GM12878 (cell line): ENCODE measurements at regions not wholly inside any gene's neighbourhood (a gene's known extent, or its start where the extent isn't known, plus 50 kb on each side); places are given as distances from the start of the nearest gene placed in this dataset.

Source experiments
- ATAC-seq: fragments of 200-7000 bp; cut with Tn5 transposase; 3 replicates; pipeline ENCODE4 v1.9.1; 2020; ENCODE audit warnings: mild to moderate bottlenecking, moderate library complexity
- BruUV-seq: library from RNA; stranded (reverse); fragments of 400-500 nt; replicated peaks from 2 replicates; lab custom pipeline; 2021; lab: Mats Ljungman, UMichigan
- CTCF ChIA-PET: fragments of 300-600 bp; sonication (Branson Sonifier 250); formaldehyde crosslinking; extraction: SDS; loops from one replicate; lab custom pipeline; 2021; ENCODE audit warnings: inconsistent platforms; lab: Yijun Ruan, JAX
- POLR2A ChIA-PET: fragments of 350-600 bp; formaldehyde crosslinking; extraction: SDS; loops from one replicate; lab custom pipeline; 2021; ENCODE audit warnings: inconsistent platforms; lab: Charles Lee
- RAD21 ChIA-PET: fragments of 300-600 bp; sonication (Branson Sonifier 250); formaldehyde crosslinking; loops from one replicate; lab custom pipeline; 2023; ENCODE audit warnings: antibody characterized with exemption; ENCODE audit not compliant: unreplicated experiment; lab: Charles Lee
- SMC1A ChIA-PET: fragments of 300-600 bp; sonication (Branson Sonifier 250); formaldehyde crosslinking; loops from one replicate; lab custom pipeline; 2023; ENCODE audit not compliant: unreplicated experiment, uncharacterized antibody; lab: Charles Lee
- DNase-seq: peaks from one replicate; pipeline ENCODE4 v3.0.0-alpha.2; 2011; ENCODE audit warnings: low read depth, low spot score
- FAIRE-seq: peaks from 3 replicates; lab custom pipeline; 2011; peaks lifted over from hg19 to GRCh38; lab: Jason Lieb, UNC
- H2AFZ ChIP-seq: 2 replicates; pipeline ENCODE4 v1.6.0; 2011; ENCODE audit warnings: low read depth, low read length, control low read depth; ENCODE audit not compliant: control insufficient read depth
- H3K27ac ChIP-seq: 2 replicates; pipeline ENCODE4 v1.5.1; 2011; ENCODE audit warnings: control low read depth; ENCODE audit not compliant: control insufficient read depth, insufficient read depth
- H3K27me3 ChIP-seq, 2 experiments: replicated peaks in 1 of 2; 2 replicates each; pipeline versions ENCODE4 v1.6.0 to v1.6.1; 2011; ENCODE audit warnings: low read length in 1 of 2; ENCODE audit not compliant: control insufficient read depth in 2 of 2, insufficient read depth in 2 of 2
- H3K36me3 ChIP-seq, 2 experiments: 2 replicates each; pipeline ENCODE4 v1.5.1; 2011; ENCODE audit warnings: low read length in 1 of 2; ENCODE audit not compliant: control insufficient read depth in 2 of 2, insufficient read depth in 2 of 2
- H3K4me1 ChIP-seq: 2 replicates; pipeline ENCODE4 v1.6.1; 2011; ENCODE audit warnings: mild to moderate bottlenecking, low read length, moderate library complexity, mixed read lengths; ENCODE audit not compliant: control insufficient read depth, insufficient read depth
- H3K4me2 ChIP-seq: 2 replicates; pipeline ENCODE4 v1.6.0; 2011; ENCODE audit warnings: control low read depth; ENCODE audit not compliant: control insufficient read depth, insufficient read depth
- H3K4me3 ChIP-seq: fragments of 200-600 bp; sonication (generic); 2 replicates; pipeline ENCODE4 v1.5.1; 2016
- H3K79me2 ChIP-seq: 2 replicates; pipeline ENCODE4 v1.6.0; 2011; ENCODE audit warnings: low read length; ENCODE audit not compliant: control insufficient read depth, insufficient read depth
- H3K9ac ChIP-seq: 2 replicates; pipeline ENCODE4 v1.8.0; 2011; ENCODE audit warnings: low read length, control low read depth, mixed read lengths; ENCODE audit not compliant: control insufficient read depth, insufficient read depth
- H3K9me3 ChIP-seq: replicated peaks from 3 replicates; pipeline ENCODE4 v1.5.1; 2011; ENCODE audit warnings: mild to moderate bottlenecking, low read length; ENCODE audit not compliant: control insufficient read depth, insufficient read depth
- H4K20me1 ChIP-seq: 2 replicates; pipeline ENCODE4 v1.6.0; 2011; ENCODE audit not compliant: control insufficient read depth, insufficient read depth
- BCLAF1 ChIP-seq: fragments of 450-650 bp; IDR thresholded peaks from 2 replicates; pipeline ENCODE4 v1.6.1; 2017; ENCODE audit warnings: antibody characterized with exemption, mild to moderate bottlenecking, moderate library complexity
- CHD1 ChIP-seq: IDR thresholded peaks from 2 replicates; pipeline ENCODE4 v1.6.1; 2012; ENCODE audit warnings: low read depth, low read length, improper control_type of control experiment
- EZH2 ChIP-seq: IDR thresholded peaks from 2 replicates; pipeline ENCODE4 v1.6.1; 2012; ENCODE audit warnings: low read depth, mild to moderate bottlenecking, control low read depth, inconsistent platforms, low read length, borderline replicate concordance; ENCODE audit not compliant: control insufficient read depth
- NFYB ChIP-seq: IDR thresholded peaks from 2 replicates; pipeline ENCODE4 v1.6.1; 2011; ENCODE audit warnings: low read depth, mild to moderate bottlenecking, low read length, improper control_type of control experiment, moderate library complexity; ENCODE audit not compliant: insufficient read depth
- NR2F1 ChIP-seq: fragments of 450-650 bp; conservative IDR thresholded peaks from 2 replicates; pipeline ENCODE4 v1.6.1; 2017; ENCODE audit warnings: mild to moderate bottlenecking
- NRF1 ChIP-seq: conservative IDR thresholded peaks from 2 replicates; pipeline ENCODE4 v1.6.1; 2011; ENCODE audit warnings: mild to moderate bottlenecking, low read depth, low read length, improper control_type of control experiment
- PBX3 ChIP-seq: IDR thresholded peaks from 2 replicates; pipeline ENCODE4 v1.6.1; 2011; ENCODE audit warnings: mild to moderate bottlenecking, low read depth, low read length, moderate library complexity; ENCODE audit not compliant: insufficient replicate concordance
- RAD21 ChIP-seq: IDR thresholded peaks from 2 replicates; pipeline ENCODE4 v1.6.1; 2011; ENCODE audit warnings: mild to moderate bottlenecking, low read depth, low read length, moderate library complexity; ENCODE audit not compliant: insufficient read depth
- SIN3A ChIP-seq: IDR thresholded peaks from 2 replicates; pipeline ENCODE4 v1.6.1; 2012; ENCODE audit warnings: low read depth, low read length, improper control_type of control experiment
- SUPT20H ChIP-seq: IDR thresholded peaks from 2 replicates; pipeline ENCODE4 v1.6.1; 2011; ENCODE audit warnings: low read depth, mild to moderate bottlenecking, low read length, moderate library complexity, borderline replicate concordance; ENCODE audit not compliant: control insufficient read depth
- YY1 ChIP-seq: IDR thresholded peaks from 2 replicates; pipeline ENCODE4 v1.6.1; 2011; ENCODE audit warnings: low read depth, mild to moderate bottlenecking, low read length
- ZBED1 ChIP-seq: IDR thresholded peaks from 2 replicates; pipeline ENCODE4 v1.6.1; 2016; ENCODE audit warnings: borderline replicate concordance
- ZNF217 ChIP-seq: fragments of 450-650 bp; IDR thresholded peaks from 2 replicates; pipeline ENCODE4 v1.6.1; 2017; ENCODE audit warnings: antibody characterized with exemption, mild to moderate bottlenecking
- WGBS: methylation state at CpG from one replicate; pipeline ENCODE4 v1.1.6; 2016; ENCODE audit warnings: low lambda C conversion rate; ENCODE audit not compliant: insufficient replicate concordance, insufficient coverage; ENCODE audit errors: missing lambda C conversion rate; 5-methylcytosine and 5-hydroxymethylcytosine counted together
- in situ Hi-C: fragments of 300-500 bp; cut with MboI; formaldehyde crosslinking; loops from 9 replicates; pipeline ENCODE4 v1.14.3; 2018; ENCODE audit warnings: mixed read lengths
- intact Hi-C: fragments of 100-400 bp; cut with micrococcal nuclease; formaldehyde crosslinking; loops from one replicate; pipeline ENCODE4 v1.14.2; 2022; ENCODE audit not compliant: unreplicated experiment
- TF ChIP-seq, protein P1 (sequence below): fragments of 450-650 bp; IDR thresholded peaks from 2 replicates; pipeline ENCODE4 v1.6.1; 2016; ENCODE audit warnings: mild to moderate bottlenecking

DNA sequence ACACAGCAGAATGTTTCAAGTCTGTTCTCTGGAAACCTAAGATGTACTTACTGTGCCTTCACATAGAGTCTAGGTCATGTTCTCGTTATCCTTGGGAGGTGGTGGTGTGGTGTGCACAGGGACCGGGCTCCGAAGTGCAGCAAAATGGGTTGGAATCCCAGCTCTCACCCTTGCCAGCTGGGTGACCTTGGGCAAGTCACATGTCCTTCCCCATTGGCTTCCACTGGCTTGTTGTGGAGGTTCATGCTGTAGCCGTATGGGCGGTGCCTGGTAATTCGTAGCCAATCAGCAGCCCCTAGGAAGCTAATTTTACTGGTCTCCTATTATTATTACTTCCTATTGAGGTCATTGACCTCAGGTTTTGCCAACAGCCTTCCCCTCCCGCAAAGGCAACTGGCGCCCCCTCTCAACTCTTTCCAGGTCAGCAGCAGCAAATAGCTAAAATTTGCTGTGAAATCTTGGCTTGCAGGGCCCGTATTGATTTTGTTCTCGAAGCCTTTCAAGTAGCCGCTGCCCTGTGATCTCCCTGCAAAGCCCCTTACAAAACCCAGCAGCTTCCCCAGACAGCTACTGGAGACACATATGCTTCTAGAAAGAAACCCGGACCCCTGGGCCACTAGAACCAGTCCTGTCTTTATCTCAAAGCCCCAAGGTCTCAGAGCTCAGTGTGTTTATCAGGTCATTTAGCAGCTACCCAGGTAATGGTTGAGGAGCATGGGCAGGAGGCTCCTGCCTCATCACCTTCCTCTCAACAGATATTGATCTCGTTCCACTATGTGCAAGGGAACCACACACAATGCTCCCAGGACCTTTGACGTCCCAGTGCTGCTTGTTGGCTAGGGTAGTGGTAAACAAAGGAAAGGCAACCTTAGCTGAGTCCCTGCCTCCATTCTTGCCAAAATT lies 66.5 kb upstream of the SLC1A4 start:
- RAD21 ChIA-PET: interaction anchor here (0.5 to 13.2 kb wide), 9 partner anchors 8 to 173 kb away, joined by 3 to 389 read pairs (median 3); no protein-coding TSS in a partner anchor
- Histone ChIP-seq H3K27ac (peak overlapping the region; percentile 23; the same call in 1 of the 2 replicates), H3K27me3 (no peaks in the 10 kb centered on the region), H3K4me3 (peak overlapping the region; percentile 23; the same call in 1 of the 2 replicates), H3K36me3 (peaks cover 23 to 26% of the 10 kb centered on the region in 2 experiments), H3K79me2 (peaks cover 87% of the 10 kb centered on the region), H2AFZ (no peak overlapping the region), H3K9ac (no peak overlapping the region), H4K20me1 (no peaks in the 10 kb centered on the region), H3K4me2 (peak overlapping the region; percentile 52), H3K4me1 (peaks cover 42% of the 10 kb centered on the region), H3K9me3 (peaks cover 33% of the 10 kb centered on the region)
- intact Hi-C loops (no loop called here), in situ Hi-C loops (loop anchor here (25.0 kb wide), 1 partner anchor 640 kb away; no protein-coding TSS in a partner anchor)
- CTCF ChIA-PET: interaction anchor here (0.8 to 13.8 kb wide), 8 partner anchors 8 to 118 kb away, joined by 3 to 413 read pairs (median 4); no protein-coding TSS in a partner anchor
- POLR2A ChIA-PET: interaction anchor here (0.6 to 16.6 kb wide), 7 partner anchors 9 to 173 kb away, joined by 3 to 377 read pairs (median 4); partner anchors contain the start of gene CEP68
- no peak for FAIRE-seq
- ATAC-seq: no peak
- TF ChIP-seq SIN3A: no peak
- 0 out of 2 replicates have a peak, but pooled peaks have one; percentile 31 for TF ChIP-seq NFYB
- no peak for TF ChIP-seq BCLAF1
- no peak for TF ChIP-seq PBX3
- TF ChIP-seq, protein P1, sequence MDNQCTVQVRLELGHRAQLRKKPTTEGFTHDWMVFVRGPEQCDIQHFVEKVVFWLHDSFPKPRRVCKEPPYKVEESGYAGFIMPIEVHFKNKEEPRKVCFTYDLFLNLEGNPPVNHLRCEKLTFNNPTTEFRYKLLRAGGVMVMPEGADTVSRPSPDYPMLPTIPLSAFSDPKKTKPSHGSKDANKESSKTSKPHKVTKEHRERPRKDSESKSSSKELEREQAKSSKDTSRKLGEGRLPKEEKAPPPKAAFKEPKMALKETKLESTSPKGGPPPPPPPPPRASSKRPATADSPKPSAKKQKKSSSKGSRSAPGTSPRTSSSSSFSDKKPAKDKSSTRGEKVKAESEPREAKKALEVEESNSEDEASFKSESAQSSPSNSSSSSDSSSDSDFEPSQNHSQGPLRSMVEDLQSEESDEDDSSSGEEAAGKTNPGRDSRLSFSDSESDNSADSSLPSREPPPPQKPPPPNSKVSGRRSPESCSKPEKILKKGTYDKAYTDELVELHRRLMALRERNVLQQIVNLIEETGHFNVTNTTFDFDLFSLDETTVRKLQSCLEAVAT: peak; percentile 55; the same call in 1 of the 2 replicates
- 0 out of 2 replicates have a peak, but pooled peaks have one; percentile 17 for TF ChIP-seq ZNF217
- peak; percentile 30; the same call in 1 of the 2 replicates for TF ChIP-seq RAD21
- no peak for TF ChIP-seq YY1
- TF ChIP-seq SUPT20H: no peak
- no peak for TF ChIP-seq CHD1
- TF ChIP-seq NR2F1: 0 out of 2 replicates have a peak, but pooled peaks have one; percentile 39
- no peak for TF ChIP-seq EZH2
- TF ChIP-seq ZBED1: no peak
- no peak for TF ChIP-seq NRF1
- 87% methylated on average over 14 of the region's 14 CpGs for WGBS
- no peak for DNase-seq
- SMC1A ChIA-PET: interaction anchor here (0.9 to 14.1 kb wide), 13 partner anchors 8 to 142 kb away, joined by 3 to 395 read pairs (median 5); no protein-coding TSS in a partner anchor
- BruUV-seq: TSS peak; percentile 2
